ENCODE measurements at regions not wholly inside any gene's neighbourhood (a gene's known extent, or its start where the extent isn't known, plus 50 kb on each side); places are given as distances from the start of the nearest gene placed in this dataset.

DNA sequence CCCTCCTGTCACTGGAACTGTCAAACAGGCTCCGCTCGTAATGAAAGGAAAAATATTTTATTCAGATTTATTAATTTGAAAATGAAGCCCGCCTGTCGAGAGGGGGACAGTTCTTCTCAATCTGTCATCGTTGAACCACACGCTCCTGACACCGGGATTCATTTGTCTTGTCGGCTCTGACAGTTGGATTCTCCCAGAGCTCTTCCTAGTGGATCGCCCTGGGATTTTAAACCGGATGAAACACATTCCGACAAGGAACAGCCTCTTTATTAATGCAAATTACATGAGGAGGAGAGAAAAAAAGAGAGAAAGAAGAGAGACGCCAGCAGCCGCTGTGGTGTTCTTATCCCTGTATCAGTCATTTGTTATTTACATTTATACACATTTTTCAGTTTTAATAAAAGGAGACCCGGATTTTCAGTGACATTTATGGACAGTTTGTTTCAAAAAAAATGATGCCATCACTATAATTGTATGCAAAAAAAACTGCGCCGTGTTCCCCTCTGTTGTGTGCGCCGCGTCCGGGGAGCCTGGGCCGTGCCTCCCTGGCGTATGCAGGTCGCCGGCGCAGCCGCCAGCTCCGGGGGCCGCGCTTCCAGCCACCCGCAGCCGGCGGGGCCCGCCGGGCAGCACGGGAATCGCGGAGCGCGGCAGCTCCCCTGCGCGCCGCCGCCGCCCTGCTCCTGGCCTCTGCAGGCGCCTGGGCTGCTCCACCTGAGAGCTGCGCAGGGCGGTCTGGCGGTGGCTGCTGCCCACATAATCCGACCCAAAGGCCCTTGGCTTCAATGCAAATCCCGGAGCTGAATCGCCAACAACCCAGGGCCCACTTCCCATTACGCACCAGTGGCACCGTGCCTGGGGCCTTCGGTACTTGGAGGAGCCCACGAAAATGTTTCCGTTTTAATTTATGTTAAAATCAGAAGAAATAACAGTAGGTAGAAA lies 237.9 kb upstream of the PBX1 start:
- Histone ChIP-seq H3K4me3 (peak overlapping the region; percentile 27 to 39), H3K4me1 (no peaks in the 10 kb centered on the region), H3K27ac (peak overlapping the region; percentile 66 to 68), H3K27me3 (no peaks in the 10 kb centered on the region), H3K9me3 (no peaks in the 10 kb centered on the region), H3K36me3 (no peaks in the 10 kb centered on the region)
- DNase-seq: peak; percentile 49 to 57
- intact Hi-C loops (cut with DNase I; ENCODE audit: low total_unique reads): no loop called here
- no peak for TF ChIP-seq POLR2A (IDR thresholded peaks at IDR 0.05)
- TF ChIP-seq, protein P1, sequence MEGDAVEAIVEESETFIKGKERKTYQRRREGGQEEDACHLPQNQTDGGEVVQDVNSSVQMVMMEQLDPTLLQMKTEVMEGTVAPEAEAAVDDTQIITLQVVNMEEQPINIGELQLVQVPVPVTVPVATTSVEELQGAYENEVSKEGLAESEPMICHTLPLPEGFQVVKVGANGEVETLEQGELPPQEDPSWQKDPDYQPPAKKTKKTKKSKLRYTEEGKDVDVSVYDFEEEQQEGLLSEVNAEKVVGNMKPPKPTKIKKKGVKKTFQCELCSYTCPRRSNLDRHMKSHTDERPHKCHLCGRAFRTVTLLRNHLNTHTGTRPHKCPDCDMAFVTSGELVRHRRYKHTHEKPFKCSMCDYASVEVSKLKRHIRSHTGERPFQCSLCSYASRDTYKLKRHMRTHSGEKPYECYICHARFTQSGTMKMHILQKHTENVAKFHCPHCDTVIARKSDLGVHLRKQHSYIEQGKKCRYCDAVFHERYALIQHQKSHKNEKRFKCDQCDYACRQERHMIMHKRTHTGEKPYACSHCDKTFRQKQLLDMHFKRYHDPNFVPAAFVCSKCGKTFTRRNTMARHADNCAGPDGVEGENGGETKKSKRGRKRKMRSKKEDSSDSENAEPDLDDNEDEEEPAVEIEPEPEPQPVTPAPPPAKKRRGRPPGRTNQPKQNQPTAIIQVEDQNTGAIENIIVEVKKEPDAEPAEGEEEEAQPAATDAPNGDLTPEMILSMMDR (IDR thresholded peaks at IDR 0.05): no peak

- no peak overlapping the region for H3K4me3 ChIP-seq
These were observed 233.2 kb upstream of the PBX1 start for GRCh38 chr1:164325786-164326185.

GRCh38 chr1:164333387-164333786 lies 225.6 kb upstream of the PBX1 start:
- H3K4me1 ChIP-seq: no peaks in the 10 kb centered on the region
- H3K27me3 ChIP-seq: no peaks in the 10 kb centered on the region
- intact Hi-C loops (cut with DNase I; ENCODE audit: low total_unique reads): no loop called here
- no peak for DNase-seq
- no peak overlapping the region for H3K27ac ChIP-seq
- H3K4me3 ChIP-seq: no peak overlapping the region
- H3K36me3 ChIP-seq: no peaks in the 10 kb centered on the region
- TF ChIP-seq POLR2A (IDR thresholded peaks at IDR 0.05): no peak
- TF ChIP-seq, protein P1 (IDR thresholded peaks at IDR 0.05): no peak
- no peaks in the 10 kb centered on the region for H3K9me3 ChIP-seq

More at GRCh38 chr1:164325786-164326185, 233.2 kb upstream of the PBX1 start:
- H3K27ac ChIP-seq: no peak overlapping the region
- TF ChIP-seq, protein P1 (IDR thresholded peaks at IDR 0.05): no peak
- no peak for TF ChIP-seq POLR2A (IDR thresholded peaks at IDR 0.05)
- intact Hi-C loops (cut with DNase I; ENCODE audit: low total_unique reads): no loop called here
- H3K9me3 ChIP-seq: no peaks in the 10 kb centered on the region
- H3K27me3 ChIP-seq: no peaks in the 10 kb centered on the region
- H3K36me3 ChIP-seq: no peaks in the 10 kb centered on the region
- DNase-seq: no peak
- H3K4me1 ChIP-seq: no peaks in the 10 kb centered on the region

DNA sequence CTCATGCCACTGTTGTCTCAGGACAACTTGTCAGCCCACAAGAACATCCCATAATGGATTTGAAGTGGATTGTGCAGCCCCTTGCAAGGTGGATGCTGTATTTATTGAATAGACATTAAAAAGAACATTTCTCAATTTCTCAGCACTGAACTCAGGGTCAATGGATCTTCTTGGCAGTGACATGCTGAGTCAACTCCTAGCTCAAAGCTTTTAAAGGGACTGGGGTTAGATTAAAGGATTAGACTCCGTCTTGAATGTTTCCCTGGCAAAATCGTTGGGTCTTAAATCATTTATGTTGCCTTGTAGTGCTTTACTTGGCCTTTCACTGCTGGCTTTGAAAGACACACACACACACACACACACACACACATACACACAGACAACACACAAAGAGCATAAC lies 221.6 kb upstream of the PBX1 start:
- intact Hi-C loops (cut with DNase I; ENCODE audit: low total_unique reads): no loop called here
- Histone ChIP-seq H3K36me3 (no peaks in the 10 kb centered on the region), H3K9me3 (no peaks in the 10 kb centered on the region), H3K27ac (no peak overlapping the region), H3K27me3 (no peaks in the 10 kb centered on the region), H3K4me1 (no peaks in the 10 kb centered on the region), H3K4me3 (no peak overlapping the region)
- no peak for DNase-seq
- TF ChIP-seq, protein P1 (IDR thresholded peaks at IDR 0.05): no peak
- TF ChIP-seq POLR2A (IDR thresholded peaks at IDR 0.05): no peak

- Histone ChIP-seq H3K27me3 (no peaks in the 10 kb centered on the region), H3K4me3 (no peak overlapping the region), H3K27ac (no peak overlapping the region), H3K36me3 (no peaks in the 10 kb centered on the region), H3K4me1 (no peaks in the 10 kb centered on the region), H3K9me3 (no peaks in the 10 kb centered on the region)
- TF ChIP-seq, protein P1 (IDR thresholded peaks at IDR 0.05): no peak
- TF ChIP-seq POLR2A (IDR thresholded peaks at IDR 0.05): no peak
- intact Hi-C loops (cut with DNase I; ENCODE audit: low total_unique reads): no loop called here
- no peak for DNase-seq
These were observed 221.1 kb upstream of the PBX1 start for GRCh38 chr1:164337885-164338284.
